BLaER1 treated with 17β-estradiol and CSF1 and Interleukin-3, amounts not matched to agents 10 nM and 100 nM (cell line): ENCODE measurements at regions not wholly inside any gene's neighbourhood (a gene's known extent, or its start where the extent isn't known, plus 50 kb on each side); places are given as distances from the start of the nearest gene placed in this dataset.

Experiments used
- H3K27ac ChIP-seq, 11 experiments: shearing (Covaris generic); formaldehyde crosslinking; 2 replicates each; pipeline ENCODE4 v1.8.1; 2022
- H3K27me3 ChIP-seq, 11 experiments: shearing (Covaris generic); formaldehyde crosslinking; 2 replicates each; pipeline ENCODE4 v1.8.1; 2022
- H3K36me3 ChIP-seq, 11 experiments: shearing (Covaris generic); formaldehyde crosslinking; 2 replicates each; pipeline ENCODE4 v1.8.1; 2022
- H3K4me1 ChIP-seq, 10 experiments: shearing (Covaris generic); formaldehyde crosslinking; 2 replicates each; pipeline ENCODE4 v1.8.1; 2022
- H3K4me2 ChIP-seq, 11 experiments: shearing (Covaris generic); formaldehyde crosslinking; 2 replicates each; pipeline ENCODE4 v1.8.1; 2022
- H3K4me3 ChIP-seq, 10 experiments: shearing (Covaris generic); formaldehyde crosslinking; 2 replicates each; pipeline ENCODE4 v1.8.1; 2022
- H3K9ac ChIP-seq, 11 experiments: shearing (Covaris generic); formaldehyde crosslinking; 2 replicates each; pipeline ENCODE4 v1.8.1; 2022
- H3K9me3 ChIP-seq, 11 experiments: shearing (Covaris generic); formaldehyde crosslinking; replicated peaks in 1 of 11; 2 replicates each; pipeline ENCODE4 v1.8.1; 2022
- H4K20me1 ChIP-seq, 11 experiments: shearing (Covaris generic); formaldehyde crosslinking; 2 replicates each; pipeline ENCODE4 v1.8.1; 2022
- Cebpa-rat ChIP-seq, 11 experiments: shearing (Covaris generic); IDR thresholded peaks; 2 replicates each; pipeline ENCODE4 v1.8.1; 2022

DNA sequence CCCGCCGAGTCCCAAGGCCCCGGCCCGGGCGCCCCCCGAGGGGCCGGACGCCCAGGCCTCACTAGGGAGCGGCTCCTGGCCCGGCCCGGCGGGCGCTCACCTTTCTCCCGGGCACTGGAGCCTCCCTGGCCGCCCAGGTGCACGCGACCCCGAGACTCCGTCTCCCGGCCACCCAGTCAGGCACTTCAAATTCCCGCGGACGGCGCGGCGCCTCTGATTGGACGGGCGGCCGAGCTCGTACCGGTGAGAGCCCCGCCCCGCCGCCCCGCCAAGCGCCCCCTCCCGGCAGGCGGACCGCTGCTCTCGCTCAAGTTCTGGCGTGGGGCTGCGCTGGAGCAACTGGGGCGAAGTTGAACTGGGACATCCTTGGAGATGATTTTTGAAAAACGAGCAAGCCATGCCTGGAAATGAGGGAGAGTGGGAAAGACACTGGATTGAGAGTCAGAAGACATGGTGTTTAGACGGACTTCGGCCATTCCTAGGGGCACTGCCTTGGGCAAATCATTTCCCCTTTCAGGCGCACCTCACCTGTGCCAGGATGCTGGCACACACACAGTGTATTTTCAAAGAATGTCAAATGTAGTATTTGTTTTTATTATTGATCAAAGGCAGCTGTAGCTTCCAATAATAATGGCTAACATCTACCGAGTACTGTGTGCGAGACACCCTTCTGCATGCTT, 485.3 kb downstream of the UQCRFS1 start:
- no peak overlapping the region for H3K4me3 ChIP-seq
- H3K4me1 ChIP-seq: no peaks in the 10 kb centered on the region
- no peak overlapping the region for H3K4me2 ChIP-seq
- H4K20me1 ChIP-seq: no peaks in the 10 kb centered on the region
- peaks cover 0 to 5% (median 0%) of the 10 kb centered on the region in 11 experiments; a peak in 2 of 22 replicates for H3K9me3 ChIP-seq
- no peak for TF ChIP-seq Cebpa-rat (IDR thresholded peaks at IDR 0.05)
- H3K9ac ChIP-seq: no peak overlapping the region
- peaks cover 0 to 9% (median 0%) of the 10 kb centered on the region in 11 experiments; a peak in 1 of 22 replicates for H3K27me3 ChIP-seq
- no peak overlapping the region for H3K27ac ChIP-seq
- no peaks in the 10 kb centered on the region for H3K36me3 ChIP-seq

DNA sequence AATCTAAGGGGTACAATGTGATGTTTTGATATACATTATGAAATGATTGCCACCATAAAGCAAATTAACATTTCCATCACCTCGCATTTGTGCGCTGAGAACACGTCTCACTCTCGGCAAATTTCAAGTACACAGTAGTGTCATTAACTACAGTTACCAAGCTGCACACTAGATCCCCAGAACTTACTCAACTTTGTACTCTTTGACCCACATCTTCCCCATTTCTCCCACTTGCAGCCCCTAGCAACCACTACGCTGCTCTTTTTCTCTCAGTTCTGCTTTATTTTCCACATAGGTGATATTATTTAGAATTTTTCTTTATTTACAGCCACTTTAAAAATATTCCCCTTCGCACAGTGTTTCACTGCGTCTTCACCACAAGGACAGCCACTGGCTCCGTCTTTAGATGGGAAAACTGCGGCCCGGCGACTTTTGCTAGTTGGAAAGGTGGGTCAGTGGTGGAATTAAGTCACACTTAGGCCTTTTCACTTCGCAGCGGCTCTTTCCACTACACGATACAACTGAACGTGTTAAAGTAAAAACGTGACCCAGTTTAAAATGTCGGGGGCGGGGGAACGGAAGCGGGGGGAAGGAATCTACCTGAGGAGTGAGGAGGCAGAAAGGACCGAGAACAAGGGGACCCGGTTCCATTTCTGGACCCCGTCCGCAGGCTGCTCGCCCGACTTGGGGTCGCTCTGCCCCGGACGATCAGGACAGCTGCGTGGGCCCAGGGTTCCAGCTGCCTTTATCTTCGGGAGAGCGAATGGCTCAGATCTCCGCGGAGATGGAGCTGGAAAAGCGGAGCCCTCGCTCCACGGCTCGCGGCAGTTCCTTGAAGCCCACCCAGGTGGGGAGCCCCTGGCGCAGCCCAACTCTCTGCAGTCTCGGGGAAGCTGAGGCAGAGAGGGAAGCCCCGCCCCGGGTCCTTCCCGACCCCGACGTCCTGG, 486.1 kb downstream of the UQCRFS1 start:
- H4K20me1 ChIP-seq: no peaks in the 10 kb centered on the region
- H3K9ac ChIP-seq: no peak overlapping the region
- H3K27ac ChIP-seq: no peak overlapping the region
- no peaks in the 10 kb centered on the region for H3K36me3 ChIP-seq
- TF ChIP-seq Cebpa-rat (IDR thresholded peaks at IDR 0.05): no peak
- no peak overlapping the region for H3K4me2 ChIP-seq
- no peaks in the 10 kb centered on the region for H3K4me1 ChIP-seq
- H3K4me3 ChIP-seq: no peak overlapping the region
- H3K27me3 ChIP-seq: peaks cover 0 to 9% (median 0%) of the 10 kb centered on the region in 11 experiments; a peak in 1 of 22 replicates
- no peaks in the 10 kb centered on the region for H3K9me3 ChIP-seq

DNA sequence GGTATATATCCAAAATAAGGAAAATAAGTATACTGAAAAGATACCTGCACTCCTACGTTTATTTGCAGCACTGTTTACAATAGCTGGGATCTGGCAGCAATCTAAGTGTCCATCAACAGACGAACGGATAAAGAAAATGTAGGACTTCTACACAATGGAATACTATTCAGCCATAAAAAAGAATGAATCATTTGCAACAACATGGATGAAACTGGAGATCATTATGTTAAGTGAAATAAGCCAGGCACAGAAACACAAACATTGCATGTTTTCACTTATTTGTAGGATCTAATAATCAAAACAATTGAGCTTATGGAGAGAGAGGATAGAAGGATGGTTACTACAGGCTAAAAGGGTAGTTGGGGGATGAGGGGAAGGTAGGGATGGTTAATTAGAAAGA, 494.0 kb downstream of the UQCRFS1 start:
- no peaks in the 10 kb centered on the region for H3K4me1 ChIP-seq
- TF ChIP-seq Cebpa-rat (IDR thresholded peaks at IDR 0.05): no peak
- no peak overlapping the region for H3K4me2 ChIP-seq
- no peaks in the 10 kb centered on the region for H3K36me3 ChIP-seq
- H3K27ac ChIP-seq: no peak overlapping the region
- H3K4me3 ChIP-seq: no peak overlapping the region
- H3K9me3 ChIP-seq: 0 out of 22 replicates have a peak, but pooled peaks cover 0 to 5% (median 0%) of the 10 kb centered on the region in 11 experiments
- no peaks in the 10 kb centered on the region for H4K20me1 ChIP-seq
- H3K27me3 ChIP-seq: no peaks in the 10 kb centered on the region
- no peak overlapping the region for H3K9ac ChIP-seq

DNA sequence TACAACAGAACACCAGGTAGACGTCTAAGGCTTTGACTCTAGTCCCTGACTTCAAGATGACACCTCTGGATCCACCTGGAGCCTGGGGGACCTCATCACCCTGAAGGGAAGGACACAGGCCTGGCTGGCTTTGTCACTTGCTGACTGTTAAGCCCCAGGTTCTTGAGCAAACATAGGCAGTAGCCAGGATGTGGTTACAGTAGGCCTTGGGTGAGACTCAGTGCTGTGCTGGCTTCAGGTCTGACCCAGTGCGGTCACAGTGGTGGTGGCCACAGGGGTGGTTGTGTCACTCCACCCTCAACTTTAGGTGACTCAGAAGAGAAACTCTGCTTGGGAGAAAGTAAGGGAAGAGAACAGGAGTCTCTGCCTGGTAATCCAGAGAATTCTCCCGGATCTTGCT, 497.8 kb downstream of the UQCRFS1 start:
- H3K4me1 ChIP-seq: no peaks in the 10 kb centered on the region
- TF ChIP-seq Cebpa-rat (IDR thresholded peaks at IDR 0.05): no peak
- no peak overlapping the region for H3K27ac ChIP-seq
- no peaks in the 10 kb centered on the region for H3K27me3 ChIP-seq
- H3K36me3 ChIP-seq: no peaks in the 10 kb centered on the region
- H3K4me2 ChIP-seq: no peak overlapping the region
- no peak overlapping the region for H3K4me3 ChIP-seq
- H3K9me3 ChIP-seq: 0 out of 22 replicates have a peak, but pooled peaks cover 0 to 5% (median 0%) of the 10 kb centered on the region in 11 experiments
- no peak overlapping the region for H3K9ac ChIP-seq
- no peaks in the 10 kb centered on the region for H4K20me1 ChIP-seq

DNA sequence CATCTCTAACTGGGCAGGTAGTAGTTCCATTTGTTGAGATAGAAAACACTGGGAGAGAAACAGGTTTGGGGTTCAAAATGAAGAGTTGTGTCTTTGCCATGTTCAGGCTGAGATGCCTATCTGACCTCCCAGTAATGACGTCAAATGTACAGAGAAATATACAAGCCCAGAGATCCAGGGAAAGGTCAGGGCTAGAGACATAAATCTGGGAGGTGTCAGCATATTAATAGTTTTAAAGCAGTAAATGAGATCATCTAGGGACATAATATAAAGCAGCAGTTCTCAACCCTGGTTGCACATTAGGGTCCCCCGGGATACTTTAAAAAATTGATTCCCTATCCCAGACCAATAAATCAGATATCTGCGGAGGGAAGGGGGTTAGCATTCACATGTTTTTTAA, 501.5 kb downstream of the UQCRFS1 start:
- Histone ChIP-seq H3K27ac (no peak overlapping the region), H3K4me3 (no peak overlapping the region), H3K9ac (no peak overlapping the region; a peak in 1 of 22 replicates), H3K36me3 (no peaks in the 10 kb centered on the region), H3K27me3 (no peaks in the 10 kb centered on the region), H3K9me3 (no peaks in the 10 kb centered on the region), H3K4me1 (no peaks in the 10 kb centered on the region), H4K20me1 (no peaks in the 10 kb centered on the region), H3K4me2 (no peak overlapping the region)
- TF ChIP-seq Cebpa-rat (IDR thresholded peaks at IDR 0.05): no peak

DNA sequence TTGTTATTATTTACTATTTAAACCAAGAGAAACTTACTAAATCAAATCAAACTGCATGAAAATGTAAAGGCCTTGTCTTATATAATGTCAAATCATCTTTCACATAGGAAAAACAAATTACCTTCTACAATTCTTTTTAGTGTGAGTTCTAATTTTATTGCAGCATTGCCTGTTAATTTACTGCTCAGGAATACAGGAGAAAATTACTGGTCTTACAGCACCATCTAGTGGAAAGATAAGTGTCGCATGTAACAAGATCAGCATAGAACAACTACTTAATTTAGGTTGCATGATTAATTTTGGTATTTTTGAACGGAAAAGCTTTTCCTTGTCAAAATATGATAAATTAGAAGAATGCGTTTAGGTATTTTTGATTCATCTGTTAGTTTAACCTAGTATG, 502.7 kb downstream of the UQCRFS1 start:
- no peak for TF ChIP-seq Cebpa-rat (IDR thresholded peaks at IDR 0.05)
- Histone ChIP-seq H3K4me1 (no peaks in the 10 kb centered on the region), H3K4me2 (no peak overlapping the region), H3K27ac (no peak overlapping the region), H3K9ac (no peak overlapping the region), H3K27me3 (no peaks in the 10 kb centered on the region), H3K36me3 (no peaks in the 10 kb centered on the region), H4K20me1 (no peaks in the 10 kb centered on the region), H3K9me3 (no peaks in the 10 kb centered on the region), H3K4me3 (no peak overlapping the region)

DNA sequence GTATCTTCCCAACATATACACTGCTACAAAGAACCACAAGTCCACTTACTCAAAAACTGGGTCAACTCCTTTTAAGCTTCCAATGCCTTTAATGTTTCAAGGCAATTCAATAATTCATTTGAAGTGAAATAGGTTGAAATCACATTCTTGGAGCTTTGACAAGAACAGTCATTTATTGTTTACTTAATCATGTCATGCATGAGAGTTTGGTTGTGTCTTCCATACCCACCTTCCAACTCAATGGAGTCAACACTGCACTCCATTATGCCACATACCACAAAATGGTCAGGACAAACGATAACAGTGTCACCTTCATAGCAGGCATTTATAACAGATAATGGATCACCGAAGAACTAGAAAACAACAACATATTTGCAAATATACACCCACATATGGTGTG, 506.3 kb downstream of the UQCRFS1 start:
- Histone ChIP-seq H3K9me3 (no peaks in the 10 kb centered on the region), H3K9ac (no peak overlapping the region), H3K36me3 (no peaks in the 10 kb centered on the region), H3K4me3 (no peak overlapping the region), H4K20me1 (no peaks in the 10 kb centered on the region), H3K27ac (no peak overlapping the region), H3K4me2 (no peak overlapping the region), H3K4me1 (no peaks in the 10 kb centered on the region), H3K27me3 (no peaks in the 10 kb centered on the region)
- no peak for TF ChIP-seq Cebpa-rat (IDR thresholded peaks at IDR 0.05)

DNA sequence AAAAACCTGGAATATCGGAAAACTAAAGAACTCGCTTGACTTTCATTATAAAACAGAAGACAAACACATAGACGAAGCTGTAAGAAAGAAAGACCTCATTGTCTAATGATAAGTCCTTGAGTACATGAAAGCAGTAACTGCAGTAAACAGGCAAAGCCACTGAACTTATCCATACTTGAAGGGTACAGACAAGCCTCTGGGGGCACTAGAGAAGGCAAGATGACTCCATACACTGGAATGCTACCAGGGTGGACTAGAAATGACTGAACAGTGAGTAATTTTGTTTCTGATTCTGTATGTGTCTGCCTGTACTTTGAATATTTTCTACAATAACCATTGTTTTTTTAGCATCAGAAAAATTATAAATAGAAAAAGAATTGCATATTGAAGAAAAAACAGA, 507.9 kb downstream of the UQCRFS1 start:
- Histone ChIP-seq H3K9me3 (no peaks in the 10 kb centered on the region), H3K9ac (no peak overlapping the region), H3K36me3 (no peaks in the 10 kb centered on the region), H3K27me3 (no peaks in the 10 kb centered on the region), H3K4me2 (no peak overlapping the region), H3K4me3 (no peak overlapping the region), H3K4me1 (no peaks in the 10 kb centered on the region), H4K20me1 (no peaks in the 10 kb centered on the region), H3K27ac (no peak overlapping the region)
- no peak for TF ChIP-seq Cebpa-rat (IDR thresholded peaks at IDR 0.05)

DNA sequence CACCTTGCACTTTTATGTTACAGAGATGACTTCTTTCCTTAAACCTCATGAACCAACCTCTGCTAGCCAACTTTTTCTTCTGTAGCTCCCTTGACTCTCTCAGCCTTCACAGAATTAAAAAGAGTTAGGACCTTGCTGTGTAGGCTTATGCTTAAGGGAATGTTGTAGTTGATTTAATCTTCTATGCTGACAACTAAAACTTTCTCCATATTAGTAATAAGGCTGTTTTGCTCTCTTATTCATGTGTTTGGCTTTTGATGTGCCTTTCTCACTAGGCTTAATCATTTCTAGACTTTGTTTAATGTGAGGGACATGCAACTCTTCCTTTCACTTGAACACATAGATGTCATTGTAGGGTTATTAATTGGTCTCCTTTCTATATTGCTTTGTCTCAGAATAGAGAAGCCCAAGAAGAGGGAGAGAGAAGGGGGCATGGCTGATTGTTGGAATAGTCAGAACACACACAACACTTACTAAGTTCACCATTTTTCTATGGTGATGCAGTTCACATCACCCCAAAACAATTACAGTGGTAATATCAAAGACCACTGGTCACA, 509.5 kb downstream of the UQCRFS1 start:
- no peaks in the 10 kb centered on the region for H3K4me1 ChIP-seq
- H3K4me3 ChIP-seq: no peak overlapping the region
- H3K36me3 ChIP-seq: no peaks in the 10 kb centered on the region
- H3K27me3 ChIP-seq: no peaks in the 10 kb centered on the region
- H3K9ac ChIP-seq: no peak overlapping the region
- H3K9me3 ChIP-seq: no peaks in the 10 kb centered on the region
- no peak for TF ChIP-seq Cebpa-rat (IDR thresholded peaks at IDR 0.05)
- no peaks in the 10 kb centered on the region for H4K20me1 ChIP-seq
- no peak overlapping the region for H3K4me2 ChIP-seq
- H3K27ac ChIP-seq: no peak overlapping the region
